SU-DHL-6 (cell line): ENCODE measurements at regions not wholly inside any gene's neighbourhood (a gene's known extent, or its start where the extent isn't known, plus 50 kb on each side); places are given as distances from the start of the nearest gene placed in this dataset.

ENCODE experiments used
- H2AFZ ChIP-seq: fragments of 200-600 bp; sonication (generic); 2 replicates; pipeline ENCODE4 v1.6.1; 2014; ENCODE audit warnings: low read depth, mild to moderate bottlenecking, moderate library complexity, mixed read lengths, antibody characterized with exemption, low read length; ENCODE audit not compliant: severe bottlenecking
- H3F3A ChIP-seq: fragments of 200-600 bp; shearing (Covaris generic); 2 replicates; pipeline ENCODE4 v1.6.0; 2016; ENCODE audit warnings: antibody characterized with exemption, mild to moderate bottlenecking; ENCODE audit not compliant: insufficient read depth
- H3K27ac ChIP-seq: fragments of 200-600 bp; sonication (generic); 2 replicates; pipeline ENCODE4 v1.5.1; 2016; ENCODE audit warnings: low read depth, mild to moderate bottlenecking, low read length, moderate library complexity, mixed read lengths
- H3K27me3 ChIP-seq: fragments of 200-600 bp; sonication (generic), shearing (Covaris generic); 2 replicates; pipeline ENCODE4 v1.6.0; 2014; ENCODE audit warnings: mild to moderate bottlenecking, low read length
- H3K36me3 ChIP-seq: fragments of 200-600 bp; sonication (generic); 2 replicates; pipeline ENCODE4 v1.6.1; 2014; ENCODE audit warnings: mild to moderate bottlenecking, low read length, mixed read lengths
- H3K4me2 ChIP-seq: fragments of 300-600, 200-600 bp; shearing (Covaris generic), sonication (generic); 2 replicates; pipeline ENCODE4 v1.6.0; 2014; ENCODE audit warnings: low read length, low read depth, mild to moderate bottlenecking; ENCODE audit not compliant: poor library complexity, severe bottlenecking
- H3K4me3 ChIP-seq: fragments of 200-600 bp; sonication (generic); 2 replicates; pipeline ENCODE4 v1.5.1; 2014; ENCODE audit warnings: antibody characterized with exemption, low read length, mild to moderate bottlenecking, mixed read lengths; ENCODE audit not compliant: insufficient read depth, poor library complexity, severe bottlenecking
- H3K79me2 ChIP-seq: fragments of 200-600 bp; sonication (generic); 2 replicates; pipeline ENCODE4 v1.6.1; 2014; ENCODE audit warnings: mild to moderate bottlenecking, low read length, moderate library complexity; ENCODE audit not compliant: insufficient read depth
- H3K9ac ChIP-seq: fragments of 200-600 bp; sonication (generic); 2 replicates; pipeline ENCODE4 v1.7.0; 2014; ENCODE audit warnings: mild to moderate bottlenecking, low read length
- H3K9me2 ChIP-seq: fragments of 200-600 bp; sonication (generic); replicated peaks from 2 replicates; pipeline ENCODE4 v1.6.1; 2014; ENCODE audit warnings: low read length; ENCODE audit not compliant: insufficient read depth
- H3K9me3 ChIP-seq: fragments of 200-600 bp; sonication (generic); 2 replicates; pipeline ENCODE4 v1.6.1; 2014; ENCODE audit warnings: low read length, mixed read lengths; ENCODE audit not compliant: insufficient read depth
- H4K20me1 ChIP-seq: fragments of 200-600 bp; sonication (generic); 2 replicates; pipeline ENCODE4 v1.6.1; 2014; ENCODE audit warnings: low read depth, mild to moderate bottlenecking, antibody characterized with exemption, low read length, moderate library complexity, mixed read lengths
- EZH2phosphoT487 ChIP-seq: fragments of 200-600 bp; sonication (generic), shearing (Covaris generic); conservative IDR thresholded peaks from 2 replicates; pipeline ENCODE4 v1.6.1; 2018; ENCODE audit warnings: mild to moderate bottlenecking, antibody characterized with exemption, low read length, moderate library complexity, mixed read lengths
- TF ChIP-seq, protein P1 (sequence below): fragments of 200-600 bp; sonication (generic); IDR thresholded peaks from one replicate; pipeline ENCODE4 v1.5.1; 2017; ENCODE audit warnings: antibody characterized with exemption, mild to moderate bottlenecking, low read length, moderate library complexity; ENCODE audit not compliant: insufficient read depth, poor library complexity, severe bottlenecking

DNA sequence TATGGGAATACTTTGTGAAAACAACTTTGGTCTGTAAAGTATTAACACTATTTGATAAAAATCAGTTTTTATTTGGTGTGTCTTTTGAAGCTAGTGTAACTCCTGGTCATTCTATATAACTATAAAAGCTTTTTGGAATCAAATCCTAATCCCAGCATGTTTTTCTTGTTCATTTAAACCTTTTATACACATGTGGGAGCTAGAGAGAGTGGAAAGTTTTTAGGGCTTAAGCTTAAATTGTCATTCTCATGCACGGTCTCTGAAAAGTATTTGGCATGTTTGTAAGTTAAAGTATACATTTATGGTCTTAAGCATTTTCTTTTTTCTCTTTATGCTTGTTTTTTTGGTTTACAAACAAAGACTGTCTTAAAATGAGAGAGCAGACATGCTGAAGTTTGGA is 83.4 kb upstream of the RARB start:
- no peaks in the 10 kb centered on the region for H3K9me3 ChIP-seq
- H3K4me3 ChIP-seq, result no peak overlapping the region

GRCh38 chr3:25349095-25349494 is 79.0 kb upstream of the RARB start:
- no peak overlapping the region for H3K27ac ChIP-seq
- no peaks in the 10 kb centered on the region for H3F3A ChIP-seq
- H3K36me3 ChIP-seq, result no peaks in the 10 kb centered on the region
- no peaks in the 10 kb centered on the region for H3K27me3 ChIP-seq
- H2AFZ ChIP-seq, result no peak overlapping the region
- H3K4me3 ChIP-seq, result no peak overlapping the region
- no peak for TF ChIP-seq EZH2phosphoT487
- TF ChIP-seq, protein P1, sequence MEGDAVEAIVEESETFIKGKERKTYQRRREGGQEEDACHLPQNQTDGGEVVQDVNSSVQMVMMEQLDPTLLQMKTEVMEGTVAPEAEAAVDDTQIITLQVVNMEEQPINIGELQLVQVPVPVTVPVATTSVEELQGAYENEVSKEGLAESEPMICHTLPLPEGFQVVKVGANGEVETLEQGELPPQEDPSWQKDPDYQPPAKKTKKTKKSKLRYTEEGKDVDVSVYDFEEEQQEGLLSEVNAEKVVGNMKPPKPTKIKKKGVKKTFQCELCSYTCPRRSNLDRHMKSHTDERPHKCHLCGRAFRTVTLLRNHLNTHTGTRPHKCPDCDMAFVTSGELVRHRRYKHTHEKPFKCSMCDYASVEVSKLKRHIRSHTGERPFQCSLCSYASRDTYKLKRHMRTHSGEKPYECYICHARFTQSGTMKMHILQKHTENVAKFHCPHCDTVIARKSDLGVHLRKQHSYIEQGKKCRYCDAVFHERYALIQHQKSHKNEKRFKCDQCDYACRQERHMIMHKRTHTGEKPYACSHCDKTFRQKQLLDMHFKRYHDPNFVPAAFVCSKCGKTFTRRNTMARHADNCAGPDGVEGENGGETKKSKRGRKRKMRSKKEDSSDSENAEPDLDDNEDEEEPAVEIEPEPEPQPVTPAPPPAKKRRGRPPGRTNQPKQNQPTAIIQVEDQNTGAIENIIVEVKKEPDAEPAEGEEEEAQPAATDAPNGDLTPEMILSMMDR, result no peak
- H3K9me2 ChIP-seq, result no peaks in the 10 kb centered on the region
- H4K20me1 ChIP-seq, result no peaks in the 10 kb centered on the region
- no peaks in the 10 kb centered on the region for H3K79me2 ChIP-seq
- H3K9me3 ChIP-seq, result no peaks in the 10 kb centered on the region
- no peak overlapping the region for H3K4me2 ChIP-seq
- H3K9ac ChIP-seq, result no peak overlapping the region

More for the DNA sequence above, 83.4 kb upstream of the RARB start:
- no peak for TF ChIP-seq EZH2phosphoT487
- H4K20me1 ChIP-seq, result no peaks in the 10 kb centered on the region
- H3K4me2 ChIP-seq, result no peak overlapping the region
- H3K9ac ChIP-seq, result no peak overlapping the region
- H3F3A ChIP-seq, result no peaks in the 10 kb centered on the region
- H2AFZ ChIP-seq, result no peak overlapping the region
- no peaks in the 10 kb centered on the region for H3K36me3 ChIP-seq
- H3K79me2 ChIP-seq, result no peaks in the 10 kb centered on the region
- H3K9me2 ChIP-seq, result no peaks in the 10 kb centered on the region
- no peaks in the 10 kb centered on the region for H3K27me3 ChIP-seq
- H3K27ac ChIP-seq, result no peak overlapping the region

DNA sequence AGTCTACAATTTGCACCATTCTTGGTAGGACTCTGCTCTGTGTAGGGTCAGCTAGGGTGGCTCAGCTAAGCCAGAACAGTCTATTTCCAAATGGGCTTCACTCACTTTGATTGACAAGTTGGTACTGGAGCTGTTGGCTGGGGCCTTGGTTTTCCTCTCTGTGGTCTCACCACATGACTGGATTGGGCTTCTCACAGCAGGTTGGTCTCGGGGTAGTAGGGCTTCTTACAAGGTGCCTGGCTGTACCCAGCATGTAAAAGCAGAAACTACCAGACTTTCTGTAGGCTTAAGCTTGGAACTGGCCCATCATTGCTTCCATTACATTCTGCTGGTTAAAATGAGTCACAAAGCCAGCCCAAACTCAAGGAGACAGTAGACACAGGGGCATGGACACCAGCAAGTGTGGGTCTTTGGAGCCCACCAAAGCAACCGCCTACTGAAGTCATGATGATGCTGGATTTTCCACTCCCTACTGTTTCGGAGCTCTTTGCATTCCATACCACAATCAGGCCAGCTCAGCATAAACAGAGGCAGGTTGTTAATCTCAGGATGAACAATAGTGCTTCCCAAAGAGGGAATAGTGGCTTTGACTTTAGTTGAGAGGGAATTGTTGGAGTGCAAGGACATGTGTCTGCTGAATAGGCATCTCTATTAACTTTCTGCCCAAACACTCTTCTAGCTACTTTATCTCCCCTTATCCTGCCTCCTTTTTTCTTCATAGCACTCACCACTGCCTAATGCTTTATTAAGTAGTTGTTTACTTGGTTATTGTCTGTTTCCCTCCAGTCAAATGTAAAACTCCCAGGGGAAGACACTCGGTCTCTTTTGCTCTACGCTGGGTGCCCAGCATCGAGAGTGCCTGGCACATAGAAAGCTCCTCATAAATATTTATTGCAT is 78.0 kb upstream of the RARB start:
- no peak overlapping the region for H3K9ac ChIP-seq
- H3K27ac ChIP-seq, result no peak overlapping the region
- no peaks in the 10 kb centered on the region for H3K9me2 ChIP-seq
- H3F3A ChIP-seq, result no peaks in the 10 kb centered on the region
- TF ChIP-seq, protein P1, result no peak
- TF ChIP-seq EZH2phosphoT487, result no peak
- no peaks in the 10 kb centered on the region for H3K9me3 ChIP-seq
- no peak overlapping the region for H3K4me2 ChIP-seq
- no peak overlapping the region for H2AFZ ChIP-seq
- H4K20me1 ChIP-seq, result no peaks in the 10 kb centered on the region
- no peaks in the 10 kb centered on the region for H3K36me3 ChIP-seq
- no peaks in the 10 kb centered on the region for H3K27me3 ChIP-seq
- no peaks in the 10 kb centered on the region for H3K79me2 ChIP-seq
- H3K4me3 ChIP-seq, result no peak overlapping the region

- Histone ChIP-seq H3K9me2 (no peaks in the 10 kb centered on the region), H3K27ac (no peak overlapping the region), H3K79me2 (no peaks in the 10 kb centered on the region), H4K20me1 (no peaks in the 10 kb centered on the region), H3K9ac (no peak overlapping the region), H3K36me3 (no peaks in the 10 kb centered on the region), H3F3A (no peaks in the 10 kb centered on the region), H3K9me3 (no peaks in the 10 kb centered on the region), H3K4me3 (no peak overlapping the region), H3K4me2 (no peak overlapping the region), H3K27me3 (no peaks in the 10 kb centered on the region), H2AFZ (no peak overlapping the region)
- TF ChIP-seq, protein P1, result no peak
- TF ChIP-seq EZH2phosphoT487, result no peak
Observed at GRCh38 chr3:25350725-25351114, 77.3 kb upstream of the RARB start.
